Keratinocyte (primary cell): ENCODE measurements at regions not wholly inside any gene's neighbourhood (a gene's known extent, or its start where the extent isn't known, plus 50 kb on each side); places are given as distances from the start of the nearest gene placed in this dataset.

Source experiments
- CTCF ChIP-seq, 3 experiments: IDR thresholded peaks in 1 of 3; conservative IDR thresholded peaks in 1 of 3; optimal IDR thresholded peaks in 1 of 3; 2 replicates in 2 of 3; 3 replicates in 1 of 3; pipeline versions ENCODE3 to v1.5.1; 2011; ENCODE audit warnings: low read length in 3 of 3, mild to moderate bottlenecking in 3 of 3, moderate library complexity in 2 of 3, control low read depth in 1 of 3, inconsistent platforms in 1 of 3; ENCODE audit not compliant: insufficient read depth in 2 of 3; ENCODE audit errors: extremely low read depth in 1 of 3
- EZH2 ChIP-seq: IDR thresholded peaks from one replicate; pipeline ENCODE4 v1.6.1; 2012; ENCODE audit warnings: inconsistent platforms, mild to moderate bottlenecking, low read length, moderate library complexity

- TF ChIP-seq CTCF (optimal IDR thresholded peaks at IDR 0.05 in 1 of 3, IDR thresholded peaks at IDR 0.05 in 1 of 3, conservative IDR thresholded peaks at IDR 0.05 in 1 of 3; ENCODE audit: extremely low read depth in 1 of 3, insufficient read depth in 2 of 3, low read length in 3 of 3), result no peak
- no peak for TF ChIP-seq EZH2
Observed at GRCh38 chr3:76651784-76652183, 388.1 kb upstream of the ROBO2 start.
